Putamen (tissue), 1 donor: ENCODE measurements at regions not wholly inside any gene's neighbourhood (a gene's known extent, or its start where the extent isn't known, plus 50 kb on each side); places are given as distances from the start of the nearest gene placed in this dataset.
"Not testable (repeated sequence)": the region's sequence is repeated elsewhere in the genome, so short reads cannot be mapped to it uniquely, and the experiment has no call there.

ENCODE experiments used
- DNase-seq: peaks from one replicate; pipeline ENCODE4 v3.0.0-alpha.2; 2016; ENCODE audit warnings: low spot score

DNA sequence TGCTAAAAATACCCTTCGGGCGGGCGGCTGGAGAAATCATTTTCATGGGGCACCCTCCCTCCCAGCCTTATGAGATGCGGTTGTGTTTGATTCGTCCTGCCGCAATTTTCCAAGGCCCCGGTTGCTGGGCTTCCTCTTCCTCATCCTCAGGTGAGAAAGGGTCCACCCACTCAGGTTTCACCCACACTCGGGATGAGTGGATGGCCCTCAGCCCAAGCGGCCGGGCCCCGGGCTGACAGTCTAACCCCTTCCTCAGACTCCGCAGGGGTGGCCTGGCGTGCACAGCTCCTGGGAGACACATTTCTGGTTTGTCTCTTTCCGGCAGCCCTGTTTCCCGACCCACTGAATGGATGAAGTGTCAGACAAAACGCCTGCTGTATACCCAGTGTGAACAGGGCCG lies 116.5 kb upstream of the LRPAP1 start:
- DNase-seq, result no peak

DNA sequence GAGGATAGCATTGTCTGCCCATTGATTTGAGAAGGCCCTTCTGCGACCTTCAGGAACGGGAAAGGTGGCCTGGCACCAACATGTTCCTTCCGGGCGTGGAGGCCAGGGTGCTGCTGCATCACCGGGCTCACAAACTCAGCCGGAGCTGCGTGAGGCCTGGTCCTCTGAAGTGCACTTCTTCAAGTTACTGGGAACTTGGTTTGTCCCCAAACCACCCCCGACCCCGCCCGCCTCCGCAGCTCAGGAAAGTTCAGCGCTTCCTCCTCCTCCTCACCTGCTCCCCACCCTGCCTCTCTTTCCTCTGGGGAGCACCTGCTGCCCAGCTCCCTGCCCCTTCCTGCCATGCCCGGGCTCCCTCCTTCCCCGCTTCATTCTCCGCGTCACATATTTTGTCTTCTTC lies 116.0 kb upstream of the LRPAP1 start:
- DNase-seq, result no peak

DNA sequence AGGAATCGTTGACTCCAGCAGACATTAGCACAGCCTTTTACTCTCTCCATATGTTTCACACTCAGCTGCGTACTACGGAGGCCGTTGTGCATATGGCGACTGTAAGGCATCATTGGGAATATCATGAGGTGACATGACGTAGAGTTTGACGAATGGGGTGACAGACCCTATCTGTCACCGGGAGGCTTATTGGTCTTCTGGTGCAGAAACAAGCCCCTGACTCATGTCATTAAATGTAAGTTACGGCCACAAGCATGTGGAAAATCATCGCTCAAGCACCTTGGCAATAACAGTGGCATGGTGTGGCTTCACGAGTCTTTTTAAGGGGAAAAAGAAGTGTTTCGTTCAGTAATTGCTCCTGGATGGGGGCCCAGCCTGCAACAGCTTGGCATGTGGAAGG lies 115.2 kb upstream of the LRPAP1 start:
- no peak for DNase-seq

DNA sequence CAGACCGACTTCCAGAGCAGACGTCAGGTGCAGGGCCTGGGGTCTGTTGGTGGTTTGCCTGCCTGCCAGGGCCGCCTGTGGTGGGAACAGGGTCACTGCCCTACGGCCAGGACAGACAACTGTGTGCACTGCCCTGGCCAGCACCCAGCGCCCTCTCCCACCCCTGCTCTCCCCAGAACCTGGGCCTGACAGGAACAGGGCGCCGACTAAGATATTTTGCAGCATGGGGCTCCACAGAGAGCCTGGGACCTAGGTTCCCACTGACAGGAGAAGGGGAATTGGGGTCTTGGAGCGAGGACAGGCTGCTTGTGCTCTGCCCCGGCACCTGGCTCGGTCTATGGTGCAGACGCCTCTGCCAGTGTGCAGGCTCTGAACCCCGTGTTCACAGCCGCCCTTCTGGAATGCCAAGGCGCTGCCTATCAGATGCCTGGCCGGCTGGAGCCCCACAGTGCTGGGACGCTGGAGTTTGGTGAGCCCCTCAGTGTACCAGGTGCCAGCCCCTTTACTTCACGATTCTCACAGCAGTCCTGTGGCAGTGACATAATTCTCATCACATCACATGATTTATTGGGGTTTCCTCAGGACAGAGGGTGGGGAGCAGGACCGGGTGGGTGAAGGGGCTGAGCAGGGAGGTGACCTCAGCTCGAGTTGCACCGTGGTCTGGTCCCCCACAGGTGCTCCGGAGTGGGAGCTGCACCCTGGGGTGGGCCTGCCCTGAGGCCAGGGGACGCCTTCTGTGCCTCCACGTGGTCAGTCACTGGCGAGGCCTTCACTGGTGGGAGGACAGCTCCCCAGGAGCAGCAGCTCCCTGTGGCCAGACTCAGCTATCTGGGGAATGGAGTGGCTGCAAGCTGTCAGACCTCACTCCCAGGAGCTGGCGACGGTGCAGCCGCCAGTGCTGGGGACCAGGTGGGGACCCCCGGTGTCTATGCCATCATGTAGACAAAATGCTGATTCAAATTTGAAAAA lies 113.8 kb upstream of the LRPAP1 start:
- no peak for DNase-seq

DNA sequence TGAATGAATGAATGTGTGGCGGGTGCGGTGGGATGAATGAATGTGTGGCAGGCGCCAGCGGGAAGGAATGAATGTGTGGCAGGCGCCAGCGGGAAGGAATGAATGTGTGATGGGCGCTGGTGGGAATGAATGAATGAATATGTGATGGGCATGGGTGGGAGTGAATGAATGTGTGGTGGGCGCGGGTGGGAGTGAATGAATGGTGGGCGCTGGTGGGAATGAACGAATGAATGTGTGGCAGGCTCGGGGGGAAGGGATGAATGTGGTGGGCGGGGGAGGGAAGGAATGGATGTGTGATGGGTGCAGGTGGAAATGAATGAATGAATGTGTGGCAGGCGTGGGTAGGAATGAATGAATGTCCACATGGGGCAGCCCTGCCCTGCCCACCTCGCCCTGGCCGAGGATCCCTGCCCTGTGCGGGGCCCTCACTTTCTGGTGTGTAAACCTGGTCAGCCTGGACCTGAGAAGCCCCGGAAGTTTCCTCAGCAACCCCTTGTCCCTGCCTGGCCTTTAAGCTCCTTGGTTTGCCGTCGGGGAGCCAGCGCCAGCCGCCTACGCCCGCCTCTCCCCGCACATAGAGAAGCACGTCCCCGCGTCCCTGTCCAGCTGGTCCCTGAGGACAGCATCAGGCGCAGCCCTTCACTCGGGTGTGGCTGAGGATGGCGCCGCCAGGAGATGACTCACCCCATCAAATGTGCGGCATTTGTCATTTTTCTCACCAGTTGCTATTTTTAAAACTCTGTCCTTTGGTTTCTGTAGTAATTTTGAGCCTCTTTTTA lies 112.8 kb upstream of the LRPAP1 start:
- no peak for DNase-seq

DNA sequence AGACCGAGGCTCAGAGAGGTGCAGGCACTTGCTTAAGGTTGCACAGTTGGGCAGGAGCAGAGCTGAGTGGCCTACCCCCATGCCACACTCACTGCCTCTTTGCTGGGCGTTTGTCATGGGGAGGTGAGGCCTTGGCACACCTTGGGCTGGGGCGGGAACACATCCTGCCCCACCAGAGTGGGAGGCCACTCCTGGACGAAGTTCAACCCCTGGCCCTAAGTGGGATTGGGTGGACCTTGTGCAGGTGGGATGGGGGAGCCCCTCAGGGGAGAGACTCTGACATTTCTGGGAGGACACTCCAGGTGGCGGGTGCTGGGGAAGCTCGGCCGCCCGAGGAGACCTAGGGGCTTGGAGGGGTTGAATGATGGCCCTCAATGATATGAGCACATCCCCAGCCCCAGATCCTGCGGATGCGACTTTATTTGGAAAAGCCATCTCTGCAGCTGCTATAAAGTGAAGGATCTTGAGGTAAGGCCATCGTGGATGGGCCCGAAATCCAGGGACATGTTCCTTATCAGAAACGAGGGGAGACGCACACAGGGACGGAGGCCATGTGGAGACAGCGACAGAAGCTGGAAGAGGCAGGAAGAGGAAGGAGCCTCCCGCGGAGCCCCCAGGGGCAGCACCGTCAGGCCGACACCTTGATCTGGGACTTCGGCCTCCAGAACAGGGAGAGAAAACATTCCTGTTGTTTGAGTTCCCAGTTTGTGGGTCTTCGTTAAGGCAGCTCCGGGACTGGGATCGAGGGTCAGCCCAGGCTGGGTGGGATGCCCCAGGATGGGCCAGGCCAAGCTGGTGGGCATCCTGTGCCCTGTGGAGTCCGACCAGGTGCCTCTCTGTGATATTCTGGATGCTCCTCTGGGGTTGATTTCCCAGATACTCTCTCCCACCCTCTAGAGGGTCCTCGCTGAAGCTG lies 111.6 kb upstream of the LRPAP1 start:
- no peak for DNase-seq

DNA sequence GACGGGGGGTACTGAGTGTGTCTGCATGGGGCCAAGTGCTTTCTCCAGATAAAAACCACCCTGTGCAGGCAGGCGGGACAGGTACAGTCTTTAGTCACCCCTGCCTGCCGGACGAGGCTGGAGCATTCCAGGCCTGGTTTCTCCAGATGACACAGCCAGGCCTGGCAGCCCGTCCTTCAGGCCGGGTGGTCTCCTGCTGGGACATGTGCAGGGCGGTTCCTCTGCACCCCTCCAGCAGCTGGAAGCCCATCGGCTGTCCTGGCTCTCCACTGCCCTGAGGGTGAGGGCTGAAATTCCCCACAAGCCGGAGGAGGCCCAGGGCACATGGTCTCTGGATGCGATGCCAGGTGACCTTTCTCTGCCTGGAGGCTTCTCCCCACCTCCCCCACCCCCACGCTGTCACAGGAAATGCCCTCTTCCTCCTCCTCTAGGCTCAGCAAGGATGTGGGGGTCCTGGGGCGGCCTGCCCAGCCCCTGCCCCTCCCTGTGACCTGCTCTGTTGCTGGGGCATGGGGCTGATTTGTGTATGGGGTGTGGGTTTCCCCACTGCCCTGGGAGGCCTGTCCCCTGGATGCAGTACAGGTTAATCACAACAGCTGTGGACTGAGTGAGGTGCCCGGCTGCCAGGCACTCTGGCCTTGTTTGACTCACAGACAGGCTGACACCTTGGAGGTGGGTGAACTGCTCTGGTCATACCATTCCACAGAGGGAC lies 110.7 kb upstream of the LRPAP1 start:
- no peak for DNase-seq

DNA sequence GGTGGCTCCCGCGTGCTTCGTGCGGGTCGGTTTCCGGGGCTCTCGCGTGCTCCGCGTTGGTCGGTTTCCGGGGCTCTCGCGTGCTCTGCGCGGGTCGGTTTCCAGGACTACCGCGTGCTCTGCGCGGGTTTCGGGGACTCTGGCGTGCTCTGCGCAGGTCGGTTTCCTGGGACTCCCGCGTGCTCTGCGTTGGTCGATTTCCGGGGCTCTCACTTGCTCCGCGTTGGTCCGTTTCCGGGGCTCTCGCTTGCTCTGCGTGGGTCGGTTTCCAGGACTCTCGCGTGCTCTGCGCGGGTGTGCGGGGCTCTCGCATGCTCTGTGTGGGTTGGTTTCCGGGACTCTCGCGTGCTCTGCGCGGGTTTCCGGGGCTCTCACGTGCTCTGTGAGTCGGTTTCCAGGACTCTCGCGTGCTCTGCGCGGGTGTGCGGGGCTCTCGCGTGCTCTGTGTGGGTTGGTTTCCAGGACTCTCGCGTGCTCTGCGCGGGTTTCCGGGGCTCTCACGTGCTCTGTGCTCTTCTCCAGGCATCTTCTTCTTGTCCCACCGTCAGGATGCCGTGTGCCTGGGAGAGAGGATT lies 109.9 kb upstream of the LRPAP1 start:
- DNase-seq, result no peak

DNA sequence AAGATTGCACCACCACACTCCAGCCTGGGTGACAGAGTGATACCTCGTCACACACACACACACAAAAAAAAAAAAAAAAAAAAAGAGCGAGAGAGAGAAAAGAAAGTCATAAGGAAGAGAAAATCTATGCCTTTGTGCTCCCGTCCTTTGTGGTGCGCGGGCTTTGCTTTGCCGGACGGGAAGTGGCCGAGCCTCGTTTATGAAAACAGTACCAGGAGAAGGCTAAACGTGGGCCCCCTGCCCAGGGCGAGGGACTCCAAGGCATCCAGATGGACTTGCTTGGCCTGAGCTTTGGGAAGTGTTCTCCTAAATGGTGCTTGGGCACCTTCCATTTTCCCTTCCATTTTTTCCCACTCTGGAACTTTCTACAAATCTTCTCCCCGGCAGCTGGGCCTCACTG lies 109.3 kb upstream of the LRPAP1 start:
- DNase-seq, result no peak

DNA sequence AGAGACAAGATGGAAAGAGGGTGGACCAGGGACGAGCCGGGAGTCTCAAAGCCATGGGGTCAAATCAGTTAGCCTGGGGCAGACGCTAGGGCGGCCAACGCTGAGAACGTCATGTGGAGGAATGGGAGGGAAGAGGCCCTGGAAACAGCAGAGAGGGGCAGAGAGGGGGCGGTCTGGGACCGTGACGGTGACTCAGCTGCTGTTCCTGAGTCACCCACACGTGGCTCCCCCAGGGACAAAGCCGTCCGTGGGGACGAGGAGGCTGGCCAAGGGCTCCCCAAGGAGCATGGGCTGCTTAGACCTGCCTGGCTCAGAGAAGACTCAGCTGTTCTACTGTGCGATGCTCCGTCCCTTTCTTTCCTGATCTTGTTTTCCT lies 108.4 kb upstream of the LRPAP1 start:
- DNase-seq, result no peak

DNA sequence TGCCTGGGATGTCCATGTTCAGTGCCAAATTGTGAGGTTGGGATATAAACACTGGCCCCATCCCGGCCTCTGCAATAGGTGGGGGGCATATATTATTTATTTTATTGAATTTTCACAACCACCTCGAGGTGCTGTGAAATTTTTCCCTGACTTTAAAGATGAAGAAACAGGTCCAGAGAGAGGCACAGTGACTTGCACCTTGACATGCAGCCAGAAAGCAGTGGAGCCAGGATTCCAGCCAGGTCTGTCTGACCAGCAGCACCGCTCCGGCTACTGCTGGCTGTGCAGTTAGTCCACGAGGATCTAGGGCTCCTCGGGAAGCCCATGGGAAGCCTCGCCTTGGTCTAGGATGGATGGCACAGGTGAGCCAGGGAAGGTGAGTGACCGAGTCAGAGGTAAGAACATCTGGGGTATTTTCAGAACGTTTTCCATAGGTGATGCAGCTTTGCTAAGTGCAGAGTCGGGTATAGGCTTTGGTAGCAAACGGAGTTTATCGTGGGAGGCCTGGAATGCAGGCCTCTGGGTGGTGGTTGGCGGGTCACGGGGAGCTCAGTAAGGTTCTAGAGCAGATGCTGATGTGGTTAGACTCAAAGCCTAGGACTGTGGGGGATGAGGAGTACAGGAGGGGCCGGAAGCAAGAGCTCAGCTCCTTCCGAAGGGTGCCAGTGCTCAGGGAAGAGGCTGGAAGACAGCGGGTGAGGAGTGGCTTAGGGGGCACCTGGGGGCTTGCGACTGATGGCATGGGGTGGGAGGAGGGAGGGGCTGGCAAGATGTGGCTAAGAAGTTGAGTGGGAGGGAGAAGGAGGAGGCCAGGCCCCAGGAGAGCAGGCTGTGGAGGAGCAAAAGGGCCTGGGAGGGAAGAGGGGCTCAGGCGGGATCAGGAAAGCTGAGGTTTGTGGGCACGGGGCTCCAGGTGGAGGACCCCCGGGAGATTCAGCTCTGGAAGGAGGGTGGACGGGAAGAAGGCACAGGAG lies 107.7 kb upstream of the LRPAP1 start:
- no peak for DNase-seq

DNA sequence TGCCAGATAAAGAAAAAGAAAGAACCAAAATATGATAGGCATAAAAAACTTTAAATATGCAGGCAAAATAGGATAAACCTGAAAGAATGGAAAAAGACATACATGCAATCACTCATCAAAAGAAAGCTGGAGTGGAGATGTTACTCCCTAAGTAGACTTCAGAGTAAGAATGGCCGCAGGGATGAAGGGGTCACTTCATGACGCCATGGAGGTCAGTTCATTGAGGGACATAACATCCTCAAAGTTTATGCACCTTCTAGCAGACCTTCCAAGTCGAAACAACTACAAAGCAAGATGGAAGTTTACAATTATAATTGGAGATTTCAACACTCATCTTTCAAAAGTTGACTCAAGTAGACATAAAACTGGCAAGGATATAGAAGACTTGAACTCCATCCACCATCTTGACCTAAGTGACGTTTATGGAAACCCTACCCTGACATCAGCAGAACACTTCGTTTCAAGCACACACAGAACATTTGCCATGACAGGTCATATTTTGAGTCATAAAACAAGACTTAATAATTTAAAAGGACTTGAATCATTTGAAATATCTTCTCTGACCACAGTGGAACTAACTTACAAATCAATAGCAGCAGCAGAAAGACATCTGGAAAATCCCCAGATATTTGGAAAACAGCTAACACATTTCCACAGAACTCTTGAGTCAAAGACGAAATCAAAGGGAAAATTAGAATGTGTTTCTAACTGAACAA lies 106.0 kb upstream of the LRPAP1 start:
- no peak for DNase-seq

DNA sequence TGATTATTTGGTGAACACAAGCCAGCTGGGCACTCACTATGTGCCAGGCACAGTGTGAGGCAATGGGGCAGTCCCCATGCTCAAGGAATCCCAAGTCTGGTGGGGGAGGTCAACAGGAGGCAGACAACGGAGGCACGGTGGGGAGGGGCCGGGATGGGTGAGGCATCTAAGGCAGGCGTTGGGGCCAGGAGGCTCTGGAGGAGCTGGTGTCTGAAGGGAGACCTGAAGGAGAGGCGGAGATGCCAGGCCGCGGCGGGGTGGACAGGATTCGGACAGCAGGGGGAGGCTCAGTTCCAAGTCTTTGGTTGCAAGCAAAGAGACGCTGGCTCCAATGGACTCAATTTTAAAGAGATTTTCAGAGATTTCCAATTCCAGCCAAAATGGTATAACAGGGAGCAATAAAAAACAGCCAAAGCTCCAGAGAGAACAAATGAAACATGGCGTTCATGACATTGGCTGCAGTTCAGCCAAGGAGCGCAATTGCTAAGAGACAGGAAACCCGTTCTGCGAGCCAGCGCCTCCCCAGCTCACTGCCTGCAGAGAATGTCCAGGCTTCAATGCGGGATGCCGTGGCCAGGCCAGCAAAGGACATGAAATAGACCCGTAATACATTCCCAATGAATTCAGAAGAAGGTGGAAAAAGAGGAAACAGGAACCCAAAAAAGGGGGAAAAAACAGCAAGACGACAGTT lies 105.2 kb upstream of the LRPAP1 start:
- peak; percentile 32 for DNase-seq

DNA sequence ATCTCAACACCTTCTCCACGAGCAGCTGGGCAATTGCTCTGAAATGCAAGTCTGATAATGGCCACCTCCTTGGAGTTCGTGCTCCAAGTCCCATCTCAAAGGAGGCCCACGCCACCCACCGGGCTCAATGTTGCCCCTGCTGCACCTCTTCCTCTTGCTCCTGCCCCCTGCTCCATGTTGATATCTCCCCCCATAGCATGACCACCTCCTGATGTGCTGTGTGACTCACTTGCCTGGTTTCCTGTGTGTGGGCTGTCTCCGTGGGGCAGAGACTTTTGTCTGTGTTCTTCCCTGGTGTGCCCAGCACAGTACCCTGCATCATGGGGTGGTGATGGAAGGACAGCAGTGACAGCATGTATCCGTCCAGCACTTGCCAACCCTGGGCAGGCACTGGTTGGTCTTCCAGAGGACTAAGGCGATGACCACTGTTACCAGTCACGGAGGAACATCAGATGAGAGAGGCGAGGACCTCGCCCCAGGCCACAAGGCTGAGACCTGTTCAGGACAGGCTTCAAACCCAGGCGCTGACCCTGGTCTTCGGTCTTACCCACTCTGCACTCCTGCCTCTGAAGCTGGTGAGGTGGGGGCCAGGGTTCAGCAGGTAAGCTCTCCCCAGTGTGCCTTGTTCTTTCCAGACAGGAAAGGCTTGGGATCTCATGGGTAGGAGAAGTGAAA lies 104.6 kb upstream of the LRPAP1 start:
- DNase-seq, result no peak

DNA sequence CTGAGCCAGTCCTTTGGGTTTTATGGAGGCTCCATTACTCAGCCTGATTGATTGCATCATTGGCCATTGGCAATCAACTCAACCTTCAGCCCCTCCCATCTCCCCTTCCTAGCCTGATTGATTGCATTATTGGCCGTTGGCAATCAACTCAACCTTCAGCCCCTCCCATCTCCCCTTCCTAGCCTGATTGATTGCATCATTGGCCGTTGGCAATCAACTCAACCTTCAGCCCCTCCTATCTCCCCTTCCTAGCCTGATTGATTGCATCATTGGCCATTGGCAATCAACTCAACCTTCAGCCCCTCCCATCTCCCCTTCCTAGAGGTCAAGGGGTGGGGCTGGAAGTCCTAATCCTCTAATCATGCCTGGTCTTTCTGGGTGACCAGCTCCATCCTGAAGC lies 103.8 kb upstream of the LRPAP1 start:
- not testable (repeated sequence) for DNase-seq

DNA sequence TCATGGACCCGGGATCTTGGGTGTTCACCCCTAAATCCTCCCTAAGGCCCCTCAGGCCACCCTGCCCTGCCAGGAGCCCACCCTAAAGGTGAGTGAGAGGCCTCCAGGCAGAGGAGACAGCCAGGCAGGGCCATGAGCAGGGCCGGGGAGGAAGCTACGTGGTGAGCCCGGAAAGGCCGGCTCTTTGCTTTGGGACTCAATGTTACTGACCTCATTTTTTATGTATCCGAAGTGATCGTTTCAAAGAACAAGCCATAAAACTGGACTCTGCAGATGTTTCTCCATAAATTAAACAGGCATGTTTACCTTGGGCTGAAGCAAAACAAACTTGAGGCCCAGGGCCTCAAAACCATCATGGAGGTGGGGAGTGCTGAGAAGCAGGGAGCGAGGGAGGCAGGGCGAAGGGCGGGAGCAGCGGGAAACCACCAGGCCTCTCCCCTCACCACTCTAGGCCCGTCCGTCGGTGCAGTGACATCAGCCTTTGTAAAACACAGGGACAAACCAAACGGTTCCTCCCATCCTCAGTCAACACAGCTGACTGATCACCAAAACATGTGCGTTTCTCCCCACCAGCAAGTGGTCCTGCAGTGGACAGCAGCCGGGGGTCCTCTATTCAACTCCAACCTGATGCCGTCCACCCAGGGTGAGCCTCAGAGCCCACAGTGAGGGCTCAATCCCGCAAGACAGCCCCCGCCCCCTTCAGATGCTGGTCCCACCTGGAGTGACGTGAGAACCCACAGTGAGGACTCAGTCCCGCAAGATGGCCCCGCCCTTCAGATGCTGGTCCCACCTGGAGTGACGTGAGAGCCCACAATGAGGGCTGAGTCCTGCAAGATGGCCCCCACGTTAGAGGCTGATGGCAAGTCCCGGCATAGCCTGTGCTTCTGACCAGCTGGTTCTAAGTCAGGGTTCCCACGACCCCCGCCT lies 102.9 kb upstream of the LRPAP1 start:
- no peak for DNase-seq

DNA sequence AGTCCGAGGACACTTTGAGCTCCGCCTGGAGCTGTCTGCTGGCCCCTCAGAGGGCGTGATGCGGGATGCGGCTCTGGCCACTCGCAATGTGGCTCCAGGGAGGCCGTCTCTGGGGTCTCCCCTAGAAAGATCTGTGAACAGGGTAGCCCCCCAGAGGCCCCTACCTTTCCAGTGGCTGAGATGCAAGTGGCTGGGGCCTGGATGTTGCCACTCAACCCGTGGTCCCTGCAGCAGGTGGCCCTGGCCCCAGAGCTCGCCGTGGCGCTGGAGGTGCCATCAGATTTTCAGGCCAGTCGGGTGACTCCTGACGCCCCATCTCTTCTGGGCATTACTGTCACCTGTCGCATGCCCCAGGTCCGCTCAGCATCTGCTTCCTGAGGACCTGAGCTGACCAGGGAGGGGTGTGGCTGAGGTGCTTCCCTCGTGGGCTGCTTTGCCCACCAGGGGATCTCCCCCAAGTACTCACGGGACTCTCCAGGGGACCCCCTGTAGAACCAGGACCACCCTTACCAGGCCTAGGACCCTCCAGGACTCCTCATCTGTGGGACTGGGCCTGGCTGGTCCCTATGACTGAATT lies 102.1 kb upstream of the LRPAP1 start:
- DNase-seq, result no peak
